HG02571 (cell line): ENCODE measurements at regions not wholly inside any gene's neighbourhood (a gene's known extent, or its start where the extent isn't known, plus 50 kb on each side); places are given as distances from the start of the nearest gene placed in this dataset.

Experiments
- ATAC-seq: cut with Tn5 transposase; IDR thresholded peaks from one replicate; pipeline ENCODE4 v1.9.1; 2021; ENCODE audit warnings: mild to moderate bottlenecking, moderate library complexity; ENCODE audit not compliant: unreplicated experiment

- no peak for ATAC-seq
Observed at GRCh38 chr10:88122576-88122975, 259.2 kb downstream of the PTEN start.

- ATAC-seq: no peak
Observed at GRCh38 chr10:88125766-88126165, 262.3 kb downstream of the PTEN start.

- ATAC-seq: no peak
Observed at GRCh38 chr10:88126699-88127098, 263.3 kb downstream of the PTEN start.

- ATAC-seq: no peak
Observed at GRCh38 chr10:88127269-88127668, 263.8 kb downstream of the PTEN start.

GRCh38 chr10:88127766-88128165 lies 264.3 kb downstream of the PTEN start:
- no peak for ATAC-seq

GRCh38 chr10:88129013-88129412 lies 265.6 kb downstream of the PTEN start:
- ATAC-seq: no peak

- ATAC-seq: no peak
Observed at GRCh38 chr10:88130912-88131311, 267.5 kb downstream of the PTEN start.

GRCh38 chr10:88131511-88132139 lies 268.2 kb downstream of the PTEN start:
- no peak for ATAC-seq

GRCh38 chr10:88136712-88137111 lies 273.3 kb downstream of the PTEN start:
- ATAC-seq: no peak

GRCh38 chr10:88138319-88138848 lies 275.0 kb downstream of the PTEN start:
- peak; percentile 90 for ATAC-seq

GRCh38 chr10:88147000-88147798 lies 283.8 kb downstream of the PTEN start:
- ATAC-seq: no peak

GRCh38 chr10:88149906-88150305 lies 286.5 kb downstream of the PTEN start:
- ATAC-seq: no peak

GRCh38 chr10:88150339-88150738 lies 286.9 kb downstream of the PTEN start:
- ATAC-seq: no peak

GRCh38 chr10:88152728-88153133 lies 289.3 kb downstream of the PTEN start:
- ATAC-seq: peak; percentile 53

- ATAC-seq: no peak
Observed at GRCh38 chr10:88154596-88155250, 291.3 kb downstream of the PTEN start.

- ATAC-seq: no peak
Observed at GRCh38 chr10:88156341-88156740, 292.9 kb downstream of the PTEN start.

GRCh38 chr10:88157981-88158465 lies 294.6 kb downstream of the PTEN start:
- ATAC-seq: no peak

GRCh38 chr10:88158526-88159122 lies 295.2 kb downstream of the PTEN start:
- ATAC-seq: no peak

GRCh38 chr10:88159127-88159829 lies 295.9 kb downstream of the PTEN start:
- ATAC-seq: no peak

- ATAC-seq: no peak
Observed at GRCh38 chr10:88161070-88161469, 297.6 kb downstream of the PTEN start.

- no peak for ATAC-seq
Observed at GRCh38 chr10:88161756-88162155, 298.3 kb downstream of the PTEN start.
